Transverse colon (tissue), 4 donors: ENCODE measurements at regions not wholly inside any gene's neighbourhood (a gene's known extent, or its start where the extent isn't known, plus 50 kb on each side); places are given as distances from the start of the nearest gene placed in this dataset.
"Not testable (repeated sequence)": the region's sequence is repeated elsewhere in the genome, so short reads cannot be mapped to it uniquely, and the experiment has no call there.

Experiments
- DNase-seq: peaks from one replicate; pipeline ENCODE4 v3.0.0-alpha.2; 2019
- H3K27ac ChIP-seq, 4 donors: fragments of 200-600 bp; sonication (generic); 2 replicates each; pipeline ENCODE4 v1.5.1; 2016 to 2018; ENCODE audit warnings: inconsistent platforms in 4 of 4
- H3K27me3 ChIP-seq: fragments of 200-600 bp; sonication (generic); 2 replicates; pipeline ENCODE4 v1.5.1; 2017; ENCODE audit warnings: inconsistent platforms
- H3K36me3 ChIP-seq, 4 donors: fragments of 200-600 bp; sonication (generic); 2 replicates each; pipeline ENCODE4 v1.5.1; 2017 to 2019; ENCODE audit warnings: inconsistent platforms in 4 of 4
- H3K4me1 ChIP-seq, 4 donors: fragments of 200-600 bp; sonication (generic); 2 replicates each; pipeline ENCODE4 v1.5.1; 2017 to 2020; ENCODE audit warnings: inconsistent platforms in 4 of 4
- H3K4me3 ChIP-seq, 4 donors: fragments of 200-600 bp; sonication (generic); 1 replicate in 1 of 4; 2 replicates in 3 of 4; pipeline versions ENCODE4 v1.5.1 to v1.6.1; 2017 to 2019; ENCODE audit warnings: inconsistent platforms in 4 of 4
- H3K9me3 ChIP-seq, 2 donors: fragments of 200-600 bp; sonication (generic); 2 replicates each; pipeline ENCODE4 v1.5.1; 2017 to 2019; ENCODE audit warnings: inconsistent platforms in 2 of 2
- EP300 ChIP-seq: sonication (generic); formaldehyde crosslinking; IDR thresholded peaks from one replicate; pipeline ENCODE4 v1.6.1; 2017; ENCODE audit warnings: antibody characterized with exemption, low read depth
- POLR2A ChIP-seq: fragments of 450-650 bp; IDR thresholded peaks from one replicate; pipeline ENCODE4 v1.6.1; 2016; ENCODE audit warnings: antibody characterized with exemption, mild to moderate bottlenecking, moderate library complexity
- POLR2AphosphoS5 ChIP-seq, 3 donors: sonication (generic); formaldehyde crosslinking; IDR thresholded peaks; one replicate each; pipeline ENCODE4 v1.6.1; 2016; ENCODE audit warnings: antibody characterized with exemption in 3 of 3
- WGBS, 2 donors: methylation state at CpG; one replicate each; pipeline ENCODE4 v1.1.5; 2018; ENCODE audit warnings: low coverage in 1 of 2; 5-methylcytosine and 5-hydroxymethylcytosine counted together
- in situ Hi-C, 4 donors: fragments of 200-750 bp; cut with MboI; loops; one replicate each; pipeline versions ENCODE4 v1.15.0 to v1.15.1; 2017; ENCODE audit warnings: low sequenced_read_pairs in 3 of 4, low pct_ligation_motif_present in 1 of 4, low pct_unique_long_range_greater_than_20kb in 1 of 4
- intact Hi-C: fragments of 100-400 bp; cut with DNase I; formaldehyde crosslinking; loops from one replicate; pipeline ENCODE4 v1.15.1; 2023; ENCODE audit warnings: low total_unique reads
- TF ChIP-seq, protein P1 (sequence below), 5 experiments: fragments of 200-600 bp in 3 of 5; fragments of 450-650 bp in 2 of 5; sonication (generic) in 3 of 5; IDR thresholded peaks; 1 replicate in 2 of 5; 2 replicates in 3 of 5; pipeline ENCODE4 v1.5.1; 2016 to 2017; ENCODE audit warnings: antibody characterized with exemption in 5 of 5, inconsistent platforms in 3 of 5, mild to moderate bottlenecking in 2 of 5, moderate library complexity in 1 of 5

DNA sequence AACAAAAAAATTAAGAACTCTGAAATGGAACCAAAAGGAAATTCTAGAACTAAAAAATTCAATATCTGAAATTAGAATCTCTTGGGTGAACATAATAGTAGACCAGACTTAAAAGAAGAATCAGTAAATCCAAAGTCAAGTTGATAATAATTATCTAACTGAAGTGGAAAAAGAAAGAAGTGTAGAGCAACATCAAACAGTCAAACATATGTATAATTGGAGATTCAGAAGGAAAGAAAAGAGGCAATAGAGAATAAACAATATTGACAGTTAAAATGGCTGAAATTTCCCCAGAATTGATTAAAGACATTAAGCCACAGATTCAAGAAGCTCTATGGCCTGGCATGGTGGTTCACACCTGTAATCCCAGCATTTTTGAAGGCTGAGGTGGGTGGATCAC, 383.6 kb downstream of the PREX1 start:
- intact Hi-C loops = no loop called here
- in situ Hi-C loops = no loop called here
- no peak overlapping the region for H3K27ac ChIP-seq
- H3K9me3 ChIP-seq = peaks cover 9 to 14% of the 10 kb centered on the region in 2 donors
- H3K27me3 ChIP-seq = peaks cover 3% of the 10 kb centered on the region
- no peak overlapping the region for H3K4me3 ChIP-seq
- TF ChIP-seq, protein P1, sequence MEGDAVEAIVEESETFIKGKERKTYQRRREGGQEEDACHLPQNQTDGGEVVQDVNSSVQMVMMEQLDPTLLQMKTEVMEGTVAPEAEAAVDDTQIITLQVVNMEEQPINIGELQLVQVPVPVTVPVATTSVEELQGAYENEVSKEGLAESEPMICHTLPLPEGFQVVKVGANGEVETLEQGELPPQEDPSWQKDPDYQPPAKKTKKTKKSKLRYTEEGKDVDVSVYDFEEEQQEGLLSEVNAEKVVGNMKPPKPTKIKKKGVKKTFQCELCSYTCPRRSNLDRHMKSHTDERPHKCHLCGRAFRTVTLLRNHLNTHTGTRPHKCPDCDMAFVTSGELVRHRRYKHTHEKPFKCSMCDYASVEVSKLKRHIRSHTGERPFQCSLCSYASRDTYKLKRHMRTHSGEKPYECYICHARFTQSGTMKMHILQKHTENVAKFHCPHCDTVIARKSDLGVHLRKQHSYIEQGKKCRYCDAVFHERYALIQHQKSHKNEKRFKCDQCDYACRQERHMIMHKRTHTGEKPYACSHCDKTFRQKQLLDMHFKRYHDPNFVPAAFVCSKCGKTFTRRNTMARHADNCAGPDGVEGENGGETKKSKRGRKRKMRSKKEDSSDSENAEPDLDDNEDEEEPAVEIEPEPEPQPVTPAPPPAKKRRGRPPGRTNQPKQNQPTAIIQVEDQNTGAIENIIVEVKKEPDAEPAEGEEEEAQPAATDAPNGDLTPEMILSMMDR (IDR thresholded peaks at IDR 0.05) = no peak
- TF ChIP-seq EP300 (no peak), POLR2A (no peak)
- H3K4me1 ChIP-seq = no peaks in the 10 kb centered on the region
- DNase-seq = no peak
- no peaks in the 10 kb centered on the region for H3K36me3 ChIP-seq

DNA sequence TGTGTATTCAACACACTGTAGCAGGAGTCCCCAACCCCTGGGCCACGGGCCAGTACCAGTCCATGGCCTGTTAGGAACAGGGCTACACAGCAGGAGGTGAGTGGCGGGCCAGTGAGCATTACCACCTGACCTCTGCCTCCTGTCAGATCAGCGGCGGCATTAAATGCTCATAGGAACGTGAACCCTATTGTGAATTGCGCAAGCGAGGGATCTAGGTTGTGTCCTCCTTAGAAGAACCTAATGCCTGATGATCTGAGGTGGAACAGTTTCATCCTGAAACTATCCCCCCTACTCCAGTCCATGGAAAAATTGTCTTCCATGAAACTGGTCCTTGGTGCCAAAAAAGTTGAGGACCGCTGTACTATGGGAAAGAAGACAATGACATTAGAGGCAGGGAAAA, 386.9 kb downstream of the PREX1 start:
- Histone ChIP-seq H3K4me1 (no peaks in the 10 kb centered on the region), H3K27ac (no peak overlapping the region), H3K27me3 (peaks cover 9% of the 10 kb centered on the region), H3K9me3 (peaks cover 9 to 14% of the 10 kb centered on the region in 2 donors), H3K36me3 (no peaks in the 10 kb centered on the region), H3K4me3 (no peak overlapping the region)
- DNase-seq = no peak
- intact Hi-C loops = no loop called here
- in situ Hi-C loops = no loop called here
- WGBS, 2 donors = 89 to 100% methylated on average over 1 to 8 of the region's 8 CpGs
- TF ChIP-seq POLR2A (no peak), EP300 (no peak), POLR2AphosphoS5 (IDR thresholded peaks at IDR 0.05) (no peak)
- TF ChIP-seq, protein P1 (IDR thresholded peaks at IDR 0.05) = no peak

DNA sequence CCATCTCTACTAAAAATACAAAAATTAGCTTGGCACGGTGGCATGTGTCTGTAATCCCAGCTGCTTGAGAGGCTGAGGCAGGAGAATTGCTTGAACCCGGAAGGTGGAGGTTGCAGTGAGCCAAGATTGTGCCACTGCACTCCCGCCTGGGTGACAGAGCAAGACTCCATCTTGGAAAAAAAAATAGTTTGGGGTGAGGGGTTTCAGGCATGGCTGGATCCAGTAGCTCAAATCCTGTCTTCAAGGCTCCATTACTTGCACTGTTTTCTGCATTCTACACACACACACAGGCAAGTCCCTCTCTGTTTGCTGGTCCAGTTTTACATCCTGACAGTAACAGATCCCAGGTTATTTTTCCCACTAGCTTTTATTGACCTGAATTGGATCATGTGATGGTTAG, 387.5 kb downstream of the PREX1 start:
- 81 to 93% methylated on average over 3 of the region's 3 CpGs for WGBS, 2 donors
- in situ Hi-C loops, H3K4me3 ChIP-seq, DNase-seq, H3K27ac ChIP-seq, H3K36me3 ChIP-seq, H3K27me3 ChIP-seq, intact Hi-C loops, H3K4me1 ChIP-seq: not testable (repeated sequence)
- peaks cover 9 to 14% of the 10 kb centered on the region in 2 donors for H3K9me3 ChIP-seq

DNA sequence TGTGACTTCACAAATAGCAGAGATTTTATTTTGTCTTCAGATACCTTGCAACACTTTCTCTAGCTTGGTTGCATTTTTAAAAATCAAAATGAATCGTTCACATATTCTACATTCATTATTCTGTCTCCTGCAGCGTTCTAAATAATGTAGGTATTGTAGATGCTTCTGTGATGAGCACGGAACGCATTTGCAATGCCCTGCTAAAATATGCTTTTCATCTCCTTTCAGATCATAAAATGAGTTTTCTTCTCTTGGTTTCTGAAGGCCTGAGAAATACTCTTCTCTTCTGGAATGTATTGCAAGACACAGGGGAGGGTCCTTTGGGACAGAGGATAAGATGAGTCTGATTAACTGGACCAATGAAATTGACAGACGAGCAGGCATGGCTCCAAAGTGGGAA, 390.7 kb downstream of the PREX1 start:
- Histone ChIP-seq H3K4me3 (no peak overlapping the region), H3K4me1 (no peaks in the 10 kb centered on the region), H3K27ac (no peak overlapping the region), H3K9me3 (no peaks in the 10 kb centered on the region), H3K27me3 (peaks cover 9% of the 10 kb centered on the region), H3K36me3 (no peaks in the 10 kb centered on the region)
- WGBS, 2 donors = 72 to 75% methylated on average over 5 of the region's 5 CpGs
- in situ Hi-C loops = no loop called here
- intact Hi-C loops = no loop called here
- no peak for TF ChIP-seq POLR2AphosphoS5 (IDR thresholded peaks at IDR 0.05)
- no peak for TF ChIP-seq EP300
- DNase-seq = no peak

DNA sequence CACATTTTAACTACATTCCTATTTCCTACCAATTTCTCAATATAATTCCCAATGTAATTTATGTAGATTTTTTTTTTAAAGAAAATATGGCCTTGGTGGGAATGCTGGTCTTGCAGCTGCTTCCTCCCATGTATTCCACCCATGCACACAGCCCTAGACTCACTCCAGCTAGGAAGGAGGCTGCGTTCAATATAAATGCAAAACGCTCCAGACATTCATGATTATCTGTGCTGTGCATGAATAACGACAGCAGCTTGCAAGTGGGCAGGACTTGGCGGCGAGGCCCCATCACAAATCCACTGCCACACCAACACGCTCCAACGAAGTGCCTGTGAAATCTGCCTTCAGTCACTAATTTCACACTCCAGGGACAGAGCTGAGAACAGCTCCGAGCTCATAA, 391.2 kb downstream of the PREX1 start:
- H3K36me3 ChIP-seq, H3K4me3 ChIP-seq, H3K4me1 ChIP-seq, H3K9me3 ChIP-seq, in situ Hi-C loops, H3K27me3 ChIP-seq, intact Hi-C loops, H3K27ac ChIP-seq, DNase-seq: not testable (repeated sequence)
- WGBS, 2 donors = 74 to 76% methylated on average over 5 to 8 of the region's 8 CpGs

DNA sequence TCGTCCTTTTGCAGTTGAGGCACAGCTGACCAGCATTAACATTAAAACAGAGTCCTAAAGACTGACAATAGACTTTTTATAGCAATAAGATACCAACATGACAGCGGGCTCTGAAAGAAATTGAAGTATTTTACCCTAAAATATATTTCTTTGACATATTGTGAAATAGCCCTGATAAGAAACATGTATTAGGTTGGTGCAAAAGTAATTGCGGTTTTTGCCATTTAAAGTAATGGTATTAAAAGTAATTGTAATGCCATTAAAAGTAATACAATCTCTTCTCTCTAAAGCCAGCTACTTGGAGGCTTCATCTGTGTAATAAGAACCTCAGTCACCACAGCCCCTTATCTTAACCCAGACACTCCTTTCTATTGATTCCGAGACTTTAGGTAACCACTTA, 394.6 kb downstream of the PREX1 start:
- Histone ChIP-seq H3K27ac (no peak overlapping the region), H3K36me3 (no peaks in the 10 kb centered on the region), H3K4me1 (no peaks in the 10 kb centered on the region), H3K9me3 (no peaks in the 10 kb centered on the region), H3K27me3 (peaks cover under 1% of the 10 kb centered on the region), H3K4me3 (no peak overlapping the region)
- in situ Hi-C loops (no loop called here), intact Hi-C loops (no loop called here)
- TF ChIP-seq POLR2A (no peak), POLR2AphosphoS5 (IDR thresholded peaks at IDR 0.05) (no peak), EP300 (no peak)
- TF ChIP-seq, protein P1 (IDR thresholded peaks at IDR 0.05) = no peak
- DNase-seq = no peak
- 81 to 90% methylated on average over 4 of the region's 4 CpGs for WGBS, 2 donors
